Neural progenitor cell (in vitro differentiated cells): ENCODE measurements at regions not wholly inside any gene's neighbourhood (a gene's known extent, or its start where the extent isn't known, plus 50 kb on each side); places are given as distances from the start of the nearest gene placed in this dataset.

ENCODE experiments used
- DNase-seq: peaks from one replicate; pipeline ENCODE4 v3.0.0-alpha.2; 2016; ENCODE audit warnings: low spot score
- H2AFZ ChIP-seq: fragments of 200-600 bp; sonication (generic); replicated peaks from 2 replicates; pipeline ENCODE4 v1.6.1; 2016; ENCODE audit warnings: antibody characterized with exemption
- H3F3A ChIP-seq: fragments of 200-600 bp; sonication (generic); 2 replicates; pipeline ENCODE4 v1.6.1; 2016; ENCODE audit warnings: antibody characterized with exemption, low read depth
- H3K27ac ChIP-seq: fragments of 200-600 bp; sonication (generic); 2 replicates; pipeline ENCODE4 v1.5.1; 2016; ENCODE audit warnings: mild to moderate bottlenecking
- H3K27me3 ChIP-seq: fragments of 200-600 bp; sonication (generic); 2 replicates; pipeline ENCODE4 v1.6.1; 2016; ENCODE audit warnings: mild to moderate bottlenecking, moderate library complexity
- H3K36me3 ChIP-seq: fragments of 200-600 bp; sonication (generic); 2 replicates; pipeline ENCODE4 v1.5.1; 2016
- H3K4me1 ChIP-seq: fragments of 200-600 bp; sonication (generic); 2 replicates; pipeline ENCODE4 v1.6.1; 2016; ENCODE audit warnings: mixed run types
- H3K4me2 ChIP-seq: fragments of 200-600 bp; sonication (generic); 2 replicates; pipeline ENCODE4 v1.6.1; 2016
- H3K4me3 ChIP-seq: fragments of 200-600 bp; sonication (generic); 2 replicates; pipeline ENCODE4 v1.5.1; 2016
- H3K79me2 ChIP-seq: fragments of 200-600 bp; sonication (generic); 2 replicates; pipeline ENCODE4 v1.6.1; 2016; ENCODE audit warnings: low read depth
- H3K9ac ChIP-seq: fragments of 200-600 bp; sonication (generic); 2 replicates; pipeline ENCODE4 v1.6.1; 2016
- H3K9me3 ChIP-seq: fragments of 200-600 bp; sonication (generic); 2 replicates; pipeline ENCODE4 v1.5.1; 2016; ENCODE audit warnings: low read depth
- H4K20me1 ChIP-seq: fragments of 200-600 bp; sonication (generic); 2 replicates; pipeline ENCODE4 v1.6.1; 2016; ENCODE audit warnings: low read depth
- H3K27ac Mint-ChIP-seq: 3 replicates; pipeline ENCODE4 v1.8.0; 2021; ENCODE audit warnings: mixed read lengths
- H3K27me3 Mint-ChIP-seq: 2 replicates; pipeline ENCODE4 v1.8.0; 2022; ENCODE audit warnings: low read depth, mild to moderate bottlenecking, inconsistent platforms, moderate library complexity, mixed read lengths; ENCODE audit not compliant: insufficient read depth
- H3K36me3 Mint-ChIP-seq: 3 replicates; pipeline ENCODE4 v1.8.0; 2021; ENCODE audit warnings: mixed read lengths
- H3K4me1 Mint-ChIP-seq: 3 replicates; pipeline ENCODE4 v1.8.0; 2021; ENCODE audit warnings: mixed read lengths
- H3K4me3 Mint-ChIP-seq: 3 replicates; pipeline ENCODE4 v1.8.0; 2021; ENCODE audit warnings: mild to moderate bottlenecking, moderate library complexity, mixed read lengths
- H3K9me3 Mint-ChIP-seq: 3 replicates; pipeline ENCODE4 v1.8.0; 2020; ENCODE audit warnings: mixed read lengths
- CTCF ChIP-seq: fragments of 200-600 bp; sonication (generic); IDR thresholded peaks from 2 replicates; pipeline ENCODE4 v1.5.1; 2017; ENCODE audit warnings: antibody characterized with exemption, mild to moderate bottlenecking
- EZH2 ChIP-seq: fragments of 200-600 bp; sonication (generic); IDR thresholded peaks from 2 replicates; pipeline ENCODE4 v1.6.1; 2017; ENCODE audit warnings: antibody characterized with exemption, mild to moderate bottlenecking, moderate library complexity
- EZH2phosphoT487 ChIP-seq: fragments of 200-600 bp; sonication (generic); IDR thresholded peaks from 2 replicates; pipeline ENCODE4 v1.6.1; 2017; ENCODE audit warnings: antibody characterized with exemption

- no peak overlapping the region for H3K27ac ChIP-seq
- no peak for DNase-seq
- Mint-ChIP-seq H3K4me1 (peaks cover 2% of the 10 kb centered on the region), H3K9me3 (peaks cover 5% of the 10 kb centered on the region), H3K27me3 (peaks cover 4% of the 10 kb centered on the region), H3K4me3 (no peak overlapping the region), H3K36me3 (no peaks in the 10 kb centered on the region), H3K27ac (no peak overlapping the region)
- no peak overlapping the region for H3K4me2 ChIP-seq
- H4K20me1 ChIP-seq, result no peaks in the 10 kb centered on the region
- no peak overlapping the region for H2AFZ ChIP-seq
- H3K27me3 ChIP-seq, result no peaks in the 10 kb centered on the region
- no peaks in the 10 kb centered on the region for H3K36me3 ChIP-seq
- no peaks in the 10 kb centered on the region for H3K79me2 ChIP-seq
- H3K9ac ChIP-seq, result no peak overlapping the region
- H3F3A ChIP-seq, result no peaks in the 10 kb centered on the region
- TF ChIP-seq EZH2 (no peak), CTCF (no peak), EZH2phosphoT487 (no peak)
- H3K9me3 ChIP-seq, result no peaks in the 10 kb centered on the region
- H3K4me1 ChIP-seq, result no peaks in the 10 kb centered on the region
- no peak overlapping the region for H3K4me3 ChIP-seq
Measured at GRCh38 chr6:4603856-4604369, 172.3 kb upstream of the CDYL start.

DNA sequence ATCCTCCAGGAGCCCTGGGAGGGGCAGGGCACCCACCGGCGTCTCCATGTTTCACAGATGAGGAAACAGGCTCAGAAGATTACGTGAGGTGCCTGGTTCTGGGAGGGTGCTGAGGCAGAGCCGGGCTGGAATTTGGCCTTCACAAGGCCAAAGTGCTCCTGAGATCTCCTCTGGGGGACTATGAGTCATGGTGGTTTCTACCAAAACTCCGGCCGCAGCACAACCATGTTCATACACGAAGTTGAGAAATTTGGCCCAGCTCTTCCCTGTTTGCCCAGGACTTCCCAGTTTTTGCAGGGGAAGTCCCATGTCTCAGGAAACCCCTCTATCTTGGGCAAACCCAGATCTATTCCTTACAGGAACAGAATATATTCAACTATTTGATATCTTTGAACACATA, 172.9 kb upstream of the CDYL start:
- no peak for TF ChIP-seq EZH2
- TF ChIP-seq CTCF, result no peak
- TF ChIP-seq EZH2phosphoT487, result no peak

GRCh38 chr6:4599924-4600323, 176.3 kb upstream of the CDYL start:
- TF ChIP-seq EZH2phosphoT487 (no peak), EZH2 (no peak), CTCF (no peak)
- H3K4me1 Mint-ChIP-seq, result no peaks in the 10 kb centered on the region
- Histone ChIP-seq H3K4me2 (no peak overlapping the region), H3K79me2 (no peaks in the 10 kb centered on the region), H4K20me1 (no peaks in the 10 kb centered on the region), H3K9ac (no peak overlapping the region), H3K4me3 (no peak overlapping the region), H3K4me1 (no peaks in the 10 kb centered on the region), H3F3A (no peaks in the 10 kb centered on the region), H3K36me3 (no peaks in the 10 kb centered on the region), H3K27me3 (no peaks in the 10 kb centered on the region), H3K9me3 (no peaks in the 10 kb centered on the region), H2AFZ (no peak overlapping the region), H3K27ac (no peak overlapping the region)
- H3K36me3 Mint-ChIP-seq, result no peaks in the 10 kb centered on the region
- no peak overlapping the region for H3K27ac Mint-ChIP-seq
- H3K9me3 Mint-ChIP-seq, result peaks cover 9% of the 10 kb centered on the region
- DNase-seq, result no peak
- H3K4me3 Mint-ChIP-seq, result no peak overlapping the region
- H3K27me3 Mint-ChIP-seq, result peaks cover 2% of the 10 kb centered on the region

More for the DNA sequence above, 172.9 kb upstream of the CDYL start:
- H2AFZ ChIP-seq, result no peak overlapping the region
- H3K27ac ChIP-seq, result no peak overlapping the region
- no peak overlapping the region for H3K4me3 ChIP-seq
- H3K4me2 ChIP-seq, result no peak overlapping the region
- Mint-ChIP-seq H3K4me3 (no peak overlapping the region), H3K27ac (no peak overlapping the region), H3K9me3 (peaks cover 5% of the 10 kb centered on the region), H3K27me3 (peaks cover 4% of the 10 kb centered on the region), H3K4me1 (peaks cover 2% of the 10 kb centered on the region), H3K36me3 (no peaks in the 10 kb centered on the region)
- no peaks in the 10 kb centered on the region for H3K79me2 ChIP-seq
- H3K9me3 ChIP-seq, result no peaks in the 10 kb centered on the region
- H3F3A ChIP-seq, result no peaks in the 10 kb centered on the region
- no peaks in the 10 kb centered on the region for H3K4me1 ChIP-seq
- DNase-seq, result no peak
- H3K27me3 ChIP-seq, result no peaks in the 10 kb centered on the region
- H4K20me1 ChIP-seq, result no peaks in the 10 kb centered on the region
- H3K36me3 ChIP-seq, result no peaks in the 10 kb centered on the region
- H3K9ac ChIP-seq, result no peak overlapping the region
